NB4 (cell line): ENCODE measurements at regions not wholly inside any gene's neighbourhood (a gene's known extent, or its start where the extent isn't known, plus 50 kb on each side); places are given as distances from the start of the nearest gene placed in this dataset.

Source experiments
- DNase-seq: peaks from one replicate; pipeline ENCODE4 v3.0.0; 2010; ENCODE audit warnings: low read depth
- H3K4me3 ChIP-seq: one replicate; pipeline ENCODE4 v1.5.1; 2011; ENCODE audit warnings: mild to moderate bottlenecking, low read depth, low read length, moderate library complexity
- CTCF ChIP-seq: IDR thresholded peaks from one replicate; pipeline ENCODE4 v1.5.1; 2012; ENCODE audit warnings: low read depth, low read length
- MYC ChIP-seq: IDR thresholded peaks from 2 replicates; pipeline ENCODE4 v1.6.1; 2011; ENCODE audit warnings: low read depth, low read length
- POLR2A ChIP-seq: IDR thresholded peaks from 2 replicates; pipeline ENCODE4 v1.6.1; 2011; ENCODE audit warnings: mild to moderate bottlenecking; ENCODE audit not compliant: insufficient read length; ENCODE audit errors: extremely low read depth
- TF ChIP-seq, protein P1 (sequence below): IDR thresholded peaks from 2 replicates; pipeline ENCODE4 v1.6.1; 2011; ENCODE audit warnings: low read depth, low read length

- no peak for DNase-seq
- TF ChIP-seq POLR2A = no peak
- TF ChIP-seq CTCF = no peak
- no peak for TF ChIP-seq MYC
- TF ChIP-seq, protein P1, sequence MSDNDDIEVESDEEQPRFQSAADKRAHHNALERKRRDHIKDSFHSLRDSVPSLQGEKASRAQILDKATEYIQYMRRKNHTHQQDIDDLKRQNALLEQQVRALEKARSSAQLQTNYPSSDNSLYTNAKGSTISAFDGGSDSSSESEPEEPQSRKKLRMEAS = no peak
- no peak overlapping the region for H3K4me3 ChIP-seq
These were observed 252.2 kb upstream of the C1orf174 start for GRCh38 chr1:4152266-4152665.

- no peak for DNase-seq
- H3K4me3 ChIP-seq = no peak overlapping the region
- no peak for TF ChIP-seq MYC
- TF ChIP-seq, protein P1 = no peak
- TF ChIP-seq CTCF = no peak
- TF ChIP-seq POLR2A = no peak
These were observed 253.5 kb upstream of the C1orf174 start for GRCh38 chr1:4153571-4153970.

GRCh38 chr1:4156241-4156973 is 256.3 kb upstream of the C1orf174 start:
- TF ChIP-seq, protein P1 = no peak
- TF ChIP-seq CTCF = no peak
- no peak for TF ChIP-seq MYC
- TF ChIP-seq POLR2A = no peak
- H3K4me3 ChIP-seq = no peak overlapping the region
- no peak for DNase-seq

- no peak for DNase-seq
- H3K4me3 ChIP-seq = no peak overlapping the region
- TF ChIP-seq POLR2A (no peak), MYC (no peak), CTCF (no peak)
- TF ChIP-seq, protein P1 = no peak
These were observed 260.1 kb upstream of the C1orf174 start for GRCh38 chr1:4160181-4160580.

DNA sequence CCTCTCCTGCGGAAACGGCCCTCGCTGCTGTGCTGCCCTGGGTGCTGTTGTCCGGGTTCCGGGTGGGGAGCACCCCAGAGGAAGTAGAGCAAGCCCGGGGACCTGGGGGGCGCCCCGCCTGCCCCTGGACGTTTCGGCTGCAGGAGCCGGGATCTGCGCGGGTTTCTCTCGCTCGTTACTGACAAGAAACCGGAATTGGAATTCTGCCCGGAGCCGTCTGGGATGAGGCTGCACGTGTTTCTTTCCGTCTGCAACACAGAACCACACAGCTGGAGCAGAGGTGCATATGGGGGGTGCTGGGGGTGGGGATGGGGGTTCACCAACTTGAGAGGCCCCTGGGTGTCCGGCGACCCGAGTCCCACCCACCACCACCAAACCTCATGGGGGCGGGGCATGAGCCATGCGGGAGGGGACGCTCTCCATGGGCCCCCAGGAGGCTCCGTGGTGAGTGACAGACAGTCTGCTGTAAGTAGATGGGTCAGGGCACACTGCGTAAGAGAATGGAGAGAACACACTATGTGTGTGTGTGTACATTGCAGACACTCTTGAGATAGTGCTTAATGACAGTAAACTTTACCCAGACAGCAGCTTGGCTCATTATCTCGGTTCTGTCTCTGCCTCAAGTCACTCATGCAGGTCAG is 261.4 kb upstream of the C1orf174 start:
- TF ChIP-seq, protein P1 = no peak
- TF ChIP-seq MYC = no peak
- no peak for TF ChIP-seq CTCF
- no peak for TF ChIP-seq POLR2A
- no peak for DNase-seq
- no peak overlapping the region for H3K4me3 ChIP-seq
